T-helper 17 cell (primary cell): ENCODE measurements at regions not wholly inside any gene's neighbourhood (a gene's known extent, or its start where the extent isn't known, plus 50 kb on each side); places are given as distances from the start of the nearest gene placed in this dataset.

Source experiments
- ATAC-seq: fragments of 150-1000 bp; cut with Tn5 transposase; 2 replicates; pipeline ENCODE4 v1.10.0; 2021; ENCODE audit warnings: mild to moderate bottlenecking, moderate library complexity
- DNase-seq, 3 donors: peaks; one replicate each; pipeline versions ENCODE4 v3.0.0 to v3.0.0-alpha.2; 2020 to 2021
- H3K9me3 ChIP-seq: one replicate; pipeline ENCODE4 v1.7.0; 2013; ENCODE audit warnings: low read length, mild to moderate bottlenecking; ENCODE audit not compliant: control insufficient read depth, poor library complexity, severe bottlenecking
- H3K27ac Mint-ChIP-seq: one replicate; pipeline ENCODE4 v1.8.0; 2022; ENCODE audit warnings: mild to moderate bottlenecking, moderate library complexity, mixed read lengths
- H3K27me3 Mint-ChIP-seq: one replicate; pipeline ENCODE4 v1.8.0; 2022; ENCODE audit warnings: mixed read lengths
- H3K36me3 Mint-ChIP-seq: one replicate; pipeline ENCODE4 v1.8.0; 2022; ENCODE audit warnings: low read depth, mixed read lengths
- H3K4me1 Mint-ChIP-seq: one replicate; pipeline ENCODE4 v1.8.0; 2022; ENCODE audit warnings: mild to moderate bottlenecking, mixed read lengths
- H3K4me3 Mint-ChIP-seq: one replicate; pipeline ENCODE4 v1.8.0; 2022; ENCODE audit warnings: mild to moderate bottlenecking, moderate library complexity, mixed read lengths

- ATAC-seq (no peak), DNase-seq (no peak)
- no peak overlapping the region for H3K4me3 Mint-ChIP-seq
- no peaks in the 10 kb centered on the region for H3K4me1 Mint-ChIP-seq
- H3K27me3 Mint-ChIP-seq = peaks cover 20% of the 10 kb centered on the region
- H3K36me3 Mint-ChIP-seq = peaks cover 2% of the 10 kb centered on the region
- H3K27ac Mint-ChIP-seq = no peak overlapping the region
- H3K9me3 ChIP-seq = no peaks in the 10 kb centered on the region
These were observed 90.2 kb upstream of the RAB18 start for GRCh38 chr10:27413831-27414348.

GRCh38 chr10:27413387-27413786, 90.7 kb upstream of the RAB18 start:
- no peak overlapping the region for H3K27ac Mint-ChIP-seq
- DNase-seq (no peak), ATAC-seq (no peak)
- H3K27me3 Mint-ChIP-seq = peaks cover 18% of the 10 kb centered on the region
- no peak overlapping the region for H3K4me3 Mint-ChIP-seq
- no peaks in the 10 kb centered on the region for H3K9me3 ChIP-seq
- H3K4me1 Mint-ChIP-seq = no peaks in the 10 kb centered on the region
- peaks cover 2% of the 10 kb centered on the region for H3K36me3 Mint-ChIP-seq

- no peak overlapping the region for H3K4me3 Mint-ChIP-seq
- H3K4me1 Mint-ChIP-seq = no peaks in the 10 kb centered on the region
These were observed 94.0 kb upstream of the RAB18 start for GRCh38 chr10:27410153-27410552.

GRCh38 chr10:27407271-27407670, 96.8 kb upstream of the RAB18 start:
- no peak overlapping the region for H3K4me3 Mint-ChIP-seq
- peaks cover 25% of the 10 kb centered on the region for H3K27me3 Mint-ChIP-seq
- H3K4me1 Mint-ChIP-seq = no peaks in the 10 kb centered on the region
- no peak for DNase-seq
- H3K27ac Mint-ChIP-seq = no peak overlapping the region
- no peak for ATAC-seq
- no peaks in the 10 kb centered on the region for H3K9me3 ChIP-seq
- no peaks in the 10 kb centered on the region for H3K36me3 Mint-ChIP-seq

More at GRCh38 chr10:27410153-27410552, 94.0 kb upstream of the RAB18 start:
- Mint-ChIP-seq H3K27me3 (peaks cover 15% of the 10 kb centered on the region), H3K36me3 (no peaks in the 10 kb centered on the region), H3K27ac (no peak overlapping the region)
- DNase-seq (no peak), ATAC-seq (no peak)
- no peaks in the 10 kb centered on the region for H3K9me3 ChIP-seq

- DNase-seq = no peak
- Mint-ChIP-seq H3K4me1 (no peaks in the 10 kb centered on the region), H3K27ac (no peak overlapping the region), H3K27me3 (peaks cover 39% of the 10 kb centered on the region), H3K4me3 (no peak overlapping the region), H3K36me3 (no peaks in the 10 kb centered on the region)
- no peak for ATAC-seq
- no peaks in the 10 kb centered on the region for H3K9me3 ChIP-seq
These were observed 104.2 kb upstream of the RAB18 start for GRCh38 chr10:27399871-27400270.

- no peaks in the 10 kb centered on the region for H3K9me3 ChIP-seq
- peaks cover 26% of the 10 kb centered on the region for H3K27me3 Mint-ChIP-seq
- H3K4me1 Mint-ChIP-seq = no peaks in the 10 kb centered on the region
- no peaks in the 10 kb centered on the region for H3K36me3 Mint-ChIP-seq
- no peak overlapping the region for H3K4me3 Mint-ChIP-seq
- no peak for DNase-seq
- no peak overlapping the region for H3K27ac Mint-ChIP-seq
- ATAC-seq = no peak
These were observed 110.1 kb upstream of the RAB18 start for GRCh38 chr10:27393961-27394360.

- H3K27me3 Mint-ChIP-seq = peaks cover 20% of the 10 kb centered on the region
- no peak for ATAC-seq
- H3K4me1 Mint-ChIP-seq = no peaks in the 10 kb centered on the region
- H3K27ac Mint-ChIP-seq = no peak overlapping the region
- no peak overlapping the region for H3K4me3 Mint-ChIP-seq
- DNase-seq = no peak
- H3K9me3 ChIP-seq = no peaks in the 10 kb centered on the region
- H3K36me3 Mint-ChIP-seq = no peaks in the 10 kb centered on the region
These were observed 111.5 kb upstream of the RAB18 start for GRCh38 chr10:27392606-27393005.

- Mint-ChIP-seq H3K27me3 (peaks cover 20% of the 10 kb centered on the region), H3K27ac (no peak overlapping the region), H3K4me1 (no peaks in the 10 kb centered on the region), H3K36me3 (no peaks in the 10 kb centered on the region), H3K4me3 (no peak overlapping the region)
- DNase-seq = no peak
- ATAC-seq = no peak
- H3K9me3 ChIP-seq = no peaks in the 10 kb centered on the region
These were observed 112.2 kb upstream of the RAB18 start for GRCh38 chr10:27391916-27392315.

- ATAC-seq (no peak), DNase-seq (no peak)
- Mint-ChIP-seq H3K27me3 (peaks cover 26% of the 10 kb centered on the region), H3K4me1 (no peaks in the 10 kb centered on the region), H3K27ac (no peak overlapping the region), H3K4me3 (no peak overlapping the region), H3K36me3 (no peaks in the 10 kb centered on the region)
- H3K9me3 ChIP-seq = no peaks in the 10 kb centered on the region
These were observed 112.8 kb upstream of the RAB18 start for GRCh38 chr10:27391325-27391724.

- Mint-ChIP-seq H3K4me3 (no peak overlapping the region), H3K27me3 (peaks cover 29% of the 10 kb centered on the region), H3K4me1 (no peaks in the 10 kb centered on the region), H3K36me3 (no peaks in the 10 kb centered on the region), H3K27ac (no peak overlapping the region)
- DNase-seq (no peak), ATAC-seq (no peak)
- H3K9me3 ChIP-seq = no peaks in the 10 kb centered on the region
These were observed 113.4 kb upstream of the RAB18 start for GRCh38 chr10:27390681-27391080.

- DNase-seq (no peak), ATAC-seq (no peak)
- H3K9me3 ChIP-seq = no peaks in the 10 kb centered on the region
- H3K36me3 Mint-ChIP-seq = peaks cover under 1% of the 10 kb centered on the region
- H3K27me3 Mint-ChIP-seq = peaks cover 31% of the 10 kb centered on the region
- no peak overlapping the region for H3K4me3 Mint-ChIP-seq
- H3K4me1 Mint-ChIP-seq = no peaks in the 10 kb centered on the region
- no peak overlapping the region for H3K27ac Mint-ChIP-seq
These were observed 115.2 kb upstream of the RAB18 start for GRCh38 chr10:27388761-27389399.

- DNase-seq = no peak
- no peak for ATAC-seq
These were observed 120.2 kb upstream of the RAB18 start for GRCh38 chr10:27383595-27384542.

GRCh38 chr10:27382176-27382575, 121.9 kb upstream of the RAB18 start:
- H3K27ac Mint-ChIP-seq = no peak overlapping the region
- peaks cover 48% of the 10 kb centered on the region for H3K27me3 Mint-ChIP-seq

More at GRCh38 chr10:27383595-27384542, 120.2 kb upstream of the RAB18 start:
- Mint-ChIP-seq H3K4me1 (no peaks in the 10 kb centered on the region), H3K27me3 (peaks cover 47% of the 10 kb centered on the region), H3K4me3 (no peak overlapping the region), H3K36me3 (peaks cover 3% of the 10 kb centered on the region), H3K27ac (no peak overlapping the region)
- H3K9me3 ChIP-seq = no peaks in the 10 kb centered on the region

More at GRCh38 chr10:27382176-27382575, 121.9 kb upstream of the RAB18 start:
- DNase-seq (no peak), ATAC-seq (no peak)
- Mint-ChIP-seq H3K4me3 (no peak overlapping the region), H3K36me3 (peaks cover 3% of the 10 kb centered on the region), H3K4me1 (no peaks in the 10 kb centered on the region)
- H3K9me3 ChIP-seq = no peaks in the 10 kb centered on the region
